Ovary (tissue), 3 donors: ENCODE measurements at regions not wholly inside any gene's neighbourhood (a gene's known extent, or its start where the extent isn't known, plus 50 kb on each side); places are given as distances from the start of the nearest gene placed in this dataset.

Source experiments
- CTCF ChIP-seq, 3 donors: fragments of 450-650 bp in 2 of 3; fragments of 200-600 bp in 1 of 3; IDR thresholded peaks; one replicate each; pipeline versions ENCODE4 v1.5.1 to v1.8.0; 2016 to 2022; ENCODE audit warnings: antibody characterized with exemption in 3 of 3, mild to moderate bottlenecking in 1 of 3
- EP300 ChIP-seq: sonication (generic); formaldehyde crosslinking; IDR thresholded peaks from one replicate; pipeline ENCODE4 v1.6.1; 2017; ENCODE audit warnings: antibody characterized with exemption
- POLR2A ChIP-seq: fragments of 450-650 bp; IDR thresholded peaks from one replicate; pipeline ENCODE4 v1.6.1; 2017; ENCODE audit warnings: antibody characterized with exemption, mild to moderate bottlenecking, moderate library complexity
- donor health status: DM: no; HTN: no; CAD: no.

GRCh38 chr10:84706431-84706830, 378.0 kb downstream of the CCSER2 start:
- TF ChIP-seq CTCF (IDR thresholded peaks at IDR 0.05), result no peak
- no peak for TF ChIP-seq POLR2A
- TF ChIP-seq EP300, result no peak
